ENCODE measurements at regions not wholly inside any gene's neighbourhood (a gene's known extent, or its start where the extent isn't known, plus 50 kb on each side); places are given as distances from the start of the nearest gene placed in this dataset.

GRCh38 chr14:54053386-54053745 lies 96.7 kb upstream of the BMP4 start:
- TF ChIP-seq CTCF (conservative IDR thresholded peaks at IDR 0.05) = no peak
- no peak for TF ChIP-seq EZH2 (IDR thresholded peaks at IDR 0.05; ENCODE audit: low read depth)
